ENCODE measurements at regions not wholly inside any gene's neighbourhood (a gene's known extent, or its start where the extent isn't known, plus 50 kb on each side); places are given as distances from the start of the nearest gene placed in this dataset.

DNA sequence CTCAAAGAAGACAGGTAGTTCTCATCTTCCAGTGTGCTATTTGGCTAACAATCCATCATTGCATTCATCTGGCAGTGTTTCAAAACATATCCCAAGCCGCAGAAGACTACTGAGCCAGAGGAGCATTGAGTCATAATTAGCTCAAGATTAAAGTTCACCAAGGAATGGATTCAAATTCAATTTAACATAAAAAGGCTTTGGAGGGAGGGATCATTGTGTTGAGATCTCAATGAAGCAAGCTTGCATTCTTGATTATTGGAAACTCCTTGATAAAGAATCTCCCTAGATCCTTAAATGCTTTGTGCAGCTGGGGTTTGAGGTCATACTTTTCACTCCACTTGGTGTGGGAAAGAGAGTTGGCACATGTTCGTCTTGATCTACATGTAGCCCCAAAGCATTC is 142.8 kb upstream of the SEMA3A start:
- TF ChIP-seq, protein P1, sequence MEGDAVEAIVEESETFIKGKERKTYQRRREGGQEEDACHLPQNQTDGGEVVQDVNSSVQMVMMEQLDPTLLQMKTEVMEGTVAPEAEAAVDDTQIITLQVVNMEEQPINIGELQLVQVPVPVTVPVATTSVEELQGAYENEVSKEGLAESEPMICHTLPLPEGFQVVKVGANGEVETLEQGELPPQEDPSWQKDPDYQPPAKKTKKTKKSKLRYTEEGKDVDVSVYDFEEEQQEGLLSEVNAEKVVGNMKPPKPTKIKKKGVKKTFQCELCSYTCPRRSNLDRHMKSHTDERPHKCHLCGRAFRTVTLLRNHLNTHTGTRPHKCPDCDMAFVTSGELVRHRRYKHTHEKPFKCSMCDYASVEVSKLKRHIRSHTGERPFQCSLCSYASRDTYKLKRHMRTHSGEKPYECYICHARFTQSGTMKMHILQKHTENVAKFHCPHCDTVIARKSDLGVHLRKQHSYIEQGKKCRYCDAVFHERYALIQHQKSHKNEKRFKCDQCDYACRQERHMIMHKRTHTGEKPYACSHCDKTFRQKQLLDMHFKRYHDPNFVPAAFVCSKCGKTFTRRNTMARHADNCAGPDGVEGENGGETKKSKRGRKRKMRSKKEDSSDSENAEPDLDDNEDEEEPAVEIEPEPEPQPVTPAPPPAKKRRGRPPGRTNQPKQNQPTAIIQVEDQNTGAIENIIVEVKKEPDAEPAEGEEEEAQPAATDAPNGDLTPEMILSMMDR (IDR thresholded peaks at IDR 0.05; ENCODE audit: insufficient read depth, low read depth, low read length), result no peak
- no peak overlapping the region for H3K4me3 ChIP-seq (ENCODE audit: low read depth, low read length)
- peak; percentile 22 for DNase-seq (ENCODE audit: low read depth)

DNA sequence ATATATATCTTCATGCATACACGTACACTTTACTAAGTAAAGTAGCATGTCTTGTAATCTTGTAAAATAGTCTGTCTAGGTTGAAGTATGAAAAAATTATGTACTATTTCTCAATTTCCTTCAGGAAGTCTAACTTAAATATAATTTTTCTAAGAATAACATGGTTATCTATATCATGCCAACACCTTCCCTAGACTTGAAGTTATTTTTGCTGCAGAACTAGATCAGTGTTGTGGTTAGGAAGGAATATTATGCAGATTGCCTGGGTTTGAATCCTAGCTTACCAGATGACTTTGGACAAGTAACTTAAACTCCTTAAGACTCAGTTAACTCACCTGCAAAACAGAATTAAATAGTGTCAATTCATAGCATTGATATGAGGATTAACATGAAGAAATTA is 142.2 kb upstream of the SEMA3A start:
- no peak for DNase-seq (ENCODE audit: low read depth)
- no peak overlapping the region for H3K4me3 ChIP-seq (ENCODE audit: low read depth, low read length)
- TF ChIP-seq, protein P1 (IDR thresholded peaks at IDR 0.05; ENCODE audit: insufficient read depth, low read depth, low read length), result no peak

DNA sequence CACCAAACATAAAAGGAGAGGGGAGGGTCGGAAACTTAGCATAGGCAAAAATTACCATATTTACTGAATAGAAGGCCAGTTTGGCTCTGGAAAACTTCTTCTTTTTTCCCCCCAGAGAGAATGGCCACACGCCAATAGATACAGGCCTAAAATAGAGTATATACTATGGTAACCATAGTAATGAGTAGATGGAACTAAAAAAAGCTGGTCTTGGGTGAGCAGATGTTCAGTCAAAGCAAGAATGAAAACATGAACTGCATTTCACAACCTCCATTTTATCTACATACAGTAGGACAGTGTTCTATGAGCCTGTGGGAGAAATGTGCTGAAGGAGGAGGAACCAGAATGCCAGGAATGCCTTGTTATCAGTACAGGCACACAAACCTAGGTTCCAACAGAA is 141.7 kb upstream of the SEMA3A start:
- H3K4me3 ChIP-seq (ENCODE audit: low read depth, low read length), result no peak overlapping the region
- TF ChIP-seq, protein P1 (IDR thresholded peaks at IDR 0.05; ENCODE audit: insufficient read depth, low read depth, low read length), result no peak
- DNase-seq (ENCODE audit: low read depth), result peak; percentile 88

DNA sequence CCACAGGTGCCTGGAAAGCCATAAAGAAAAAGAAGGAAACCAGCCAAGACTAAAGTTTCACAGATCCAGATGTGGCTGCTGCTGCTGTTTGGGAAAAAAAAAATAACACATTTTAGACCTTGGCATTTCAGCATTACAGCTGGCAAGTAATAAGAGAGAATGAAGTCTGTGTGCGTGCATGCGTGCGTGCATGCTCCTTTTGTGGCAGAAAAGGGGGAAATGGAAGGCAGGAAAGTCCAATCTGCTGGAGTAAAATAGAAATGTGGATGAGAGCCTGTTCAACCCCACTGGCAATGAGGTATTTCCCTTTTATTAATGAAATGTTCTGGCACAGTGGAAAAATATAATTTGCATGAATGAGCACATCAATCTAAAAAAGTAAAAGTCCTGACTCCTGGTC is 137.0 kb upstream of the SEMA3A start:
- DNase-seq (ENCODE audit: low read depth), result no peak
- TF ChIP-seq, protein P1 (IDR thresholded peaks at IDR 0.05; ENCODE audit: insufficient read depth, low read depth, low read length), result no peak
- H3K4me3 ChIP-seq (ENCODE audit: low read depth, low read length), result no peak overlapping the region

DNA sequence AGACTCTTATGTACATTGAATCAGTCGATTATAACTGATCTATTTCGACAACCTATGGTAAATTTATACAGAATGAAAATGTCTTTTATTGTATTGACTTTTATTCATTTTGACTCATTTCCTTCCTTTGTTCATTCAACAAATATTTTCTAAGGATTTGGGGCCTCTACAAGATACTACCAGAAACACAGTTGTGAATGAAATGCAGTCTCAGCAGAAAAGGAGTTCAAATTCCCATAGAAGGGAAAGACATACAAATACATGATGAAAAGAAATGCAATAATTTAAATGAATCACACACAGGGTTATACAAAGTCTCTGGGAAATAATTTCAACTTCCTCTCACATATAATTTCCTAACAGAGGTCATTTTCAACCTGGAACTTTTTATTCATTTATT is 134.0 kb upstream of the SEMA3A start:
- TF ChIP-seq, protein P1 (IDR thresholded peaks at IDR 0.05; ENCODE audit: insufficient read depth, low read depth, low read length), result no peak
- DNase-seq (ENCODE audit: low read depth), result no peak
- no peak overlapping the region for H3K4me3 ChIP-seq (ENCODE audit: low read depth, low read length)

DNA sequence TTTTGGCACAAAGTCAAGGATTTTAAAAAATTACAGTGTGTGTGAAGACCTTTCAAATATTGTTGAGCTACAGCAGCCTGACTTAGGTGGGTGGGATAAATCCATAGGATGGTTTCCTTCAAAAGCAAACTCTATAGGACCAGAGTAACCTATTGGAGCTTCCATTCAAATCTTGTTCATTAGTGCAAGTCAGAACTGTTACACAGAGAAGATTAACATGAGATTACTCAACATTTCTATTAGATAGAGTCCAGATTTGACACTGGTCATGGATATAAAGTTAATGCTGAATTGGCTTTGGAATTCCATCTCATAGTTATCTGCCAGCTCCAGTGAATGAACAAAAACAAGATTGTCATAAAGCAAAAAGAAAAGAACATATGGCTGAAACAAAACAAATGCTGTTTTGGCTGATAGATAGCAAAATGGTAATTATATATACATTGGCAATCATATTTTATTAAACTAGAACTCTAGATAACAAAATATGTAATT is 129.6 kb upstream of the SEMA3A start:
- no peak for DNase-seq (ENCODE audit: low read depth)
- no peak overlapping the region for H3K4me3 ChIP-seq (ENCODE audit: low read depth, low read length)
- TF ChIP-seq, protein P1 (IDR thresholded peaks at IDR 0.05; ENCODE audit: insufficient read depth, low read depth, low read length), result no peak

DNA sequence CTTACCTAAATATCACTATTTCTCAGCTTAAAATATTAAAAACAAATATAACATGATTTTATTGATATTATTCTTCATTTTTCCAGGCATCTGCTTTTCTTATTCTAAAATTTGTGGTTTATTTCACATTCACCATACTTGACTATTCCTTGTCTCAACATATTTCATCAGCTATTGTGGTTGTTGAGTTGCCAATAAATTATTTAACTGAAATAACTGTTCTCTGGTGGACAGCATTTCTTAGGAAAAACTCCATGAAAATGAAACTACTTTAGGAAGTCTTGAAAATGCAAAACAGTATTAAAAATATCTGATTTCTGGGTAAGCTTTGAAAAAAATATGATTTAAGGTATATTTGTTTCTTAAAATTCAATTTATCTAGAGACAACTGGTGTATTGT is 122.9 kb upstream of the SEMA3A start:
- DNase-seq (ENCODE audit: low read depth), result no peak
- TF ChIP-seq, protein P1 (IDR thresholded peaks at IDR 0.05; ENCODE audit: insufficient read depth, low read depth, low read length), result no peak
- H3K4me3 ChIP-seq (ENCODE audit: low read depth, low read length), result no peak overlapping the region

Data from fibroblast of villous mesenchyme (primary cell).